ENCODE measurements at regions not wholly inside any gene's neighbourhood (a gene's known extent, or its start where the extent isn't known, plus 50 kb on each side); places are given as distances from the start of the nearest gene placed in this dataset.

- TF ChIP-seq CTCF (conservative IDR thresholded peaks at IDR 0.05; ENCODE audit: low read depth, low read length) (no peak), EZH2 (IDR thresholded peaks at IDR 0.05; ENCODE audit: low read length, unreplicated experiment) (no peak)
Observed at GRCh38 chr22:19638282-19639015, 75.9 kb upstream of the SEPTIN5 start.
